ENCODE measurements at regions not wholly inside any gene's neighbourhood (a gene's known extent, or its start where the extent isn't known, plus 50 kb on each side); places are given as distances from the start of the nearest gene placed in this dataset.
"Not testable (repeated sequence)": the region's sequence is repeated elsewhere in the genome, so short reads cannot be mapped to it uniquely, and the experiment has no call there.

- Histone ChIP-seq H3K9me3 (no peaks in the 10 kb centered on the region), H3K4me3 (no peak overlapping the region), H3K27ac (no peak overlapping the region), H3K4me1 (no peaks in the 10 kb centered on the region), H3K27me3 (no peaks in the 10 kb centered on the region), H3K36me3 (no peaks in the 10 kb centered on the region)
- ATAC-seq (no peak), DNase-seq (no peak)
- TF ChIP-seq CTCF (IDR thresholded peaks at IDR 0.05 in 4 of 5, conservative IDR thresholded peaks at IDR 0.05 in 1 of 5) = no peak
- no peak for TF ChIP-seq POLR2A (IDR thresholded peaks at IDR 0.05)
- intact Hi-C loops (cut with DNase I; ENCODE audit: low total_unique reads) = no loop called here
- in situ Hi-C loops (cut with MboI; ENCODE audit: low sequenced_read_pairs in 4 of 4) = no loop called here
These were observed 750.2 kb upstream of the SLITRK5 start for GRCh38 chr13:86920961-86921360.

- Histone ChIP-seq H3K9me3 (no peaks in the 10 kb centered on the region), H3K27ac (no peak overlapping the region), H3K4me3 (no peak overlapping the region), H3K27me3 (no peaks in the 10 kb centered on the region), H3K36me3 (no peaks in the 10 kb centered on the region), H3K4me1 (no peaks in the 10 kb centered on the region)
- DNase-seq (no peak), ATAC-seq (no peak)
- intact Hi-C loops (cut with DNase I; ENCODE audit: low total_unique reads) (no loop called here), in situ Hi-C loops (cut with MboI; ENCODE audit: low sequenced_read_pairs in 4 of 4) (no loop called here)
- TF ChIP-seq CTCF (IDR thresholded peaks at IDR 0.05 in 4 of 5, conservative IDR thresholded peaks at IDR 0.05 in 1 of 5) = no peak
- TF ChIP-seq POLR2A (IDR thresholded peaks at IDR 0.05) = no peak
These were observed 748.2 kb upstream of the SLITRK5 start for GRCh38 chr13:86922936-86923335.

GRCh38 chr13:86926916-86927315 lies 744.3 kb upstream of the SLITRK5 start:
- H3K27me3 ChIP-seq; H3K36me3 ChIP-seq; H3K4me3 ChIP-seq; in situ Hi-C loops (cut with MboI; ENCODE audit: low sequenced_read_pairs in 4 of 4); H3K4me1 ChIP-seq; ATAC-seq; H3K27ac ChIP-seq; DNase-seq; H3K9me3 ChIP-seq; intact Hi-C loops (cut with DNase I; ENCODE audit: low total_unique reads): not testable (repeated sequence)

GRCh38 chr13:86932776-86933334 lies 738.3 kb upstream of the SLITRK5 start:
- H3K4me1 ChIP-seq = no peaks in the 10 kb centered on the region
- in situ Hi-C loops (cut with MboI; ENCODE audit: low sequenced_read_pairs in 4 of 4) = no loop called here
- TF ChIP-seq POLR2A (IDR thresholded peaks at IDR 0.05) (no peak), CTCF (IDR thresholded peaks at IDR 0.05 in 4 of 5, conservative IDR thresholded peaks at IDR 0.05 in 1 of 5) (no peak)
- H3K27ac ChIP-seq = no peak overlapping the region
- H3K36me3 ChIP-seq = no peaks in the 10 kb centered on the region
- intact Hi-C loops (cut with DNase I; ENCODE audit: low total_unique reads) = no loop called here
- no peak overlapping the region for H3K4me3 ChIP-seq
- no peaks in the 10 kb centered on the region for H3K9me3 ChIP-seq
- no peaks in the 10 kb centered on the region for H3K27me3 ChIP-seq
- DNase-seq (no peak), ATAC-seq (no peak)

- Histone ChIP-seq H3K9me3 (no peaks in the 10 kb centered on the region), H3K36me3 (no peaks in the 10 kb centered on the region), H3K27ac (no peak overlapping the region), H3K27me3 (no peaks in the 10 kb centered on the region), H3K4me3 (no peak overlapping the region), H3K4me1 (no peaks in the 10 kb centered on the region)
- DNase-seq (no peak), ATAC-seq (no peak)
- no peak for TF ChIP-seq POLR2A (IDR thresholded peaks at IDR 0.05)
- no peak for TF ChIP-seq CTCF (IDR thresholded peaks at IDR 0.05 in 4 of 5, conservative IDR thresholded peaks at IDR 0.05 in 1 of 5)
- in situ Hi-C loops (cut with MboI; ENCODE audit: low sequenced_read_pairs in 4 of 4) = no loop called here
- intact Hi-C loops (cut with DNase I; ENCODE audit: low total_unique reads) = no loop called here
These were observed 737.5 kb upstream of the SLITRK5 start for GRCh38 chr13:86933676-86934075.

All from gastrocnemius medialis (tissue), 4 donors.